Body of pancreas (tissue), 4 donors: ENCODE measurements at regions not wholly inside any gene's neighbourhood (a gene's known extent, or its start where the extent isn't known, plus 50 kb on each side); places are given as distances from the start of the nearest gene placed in this dataset.

Source experiments
- ATAC-seq: fragments of 150-250 bp; one replicate; pipeline ENCODE4 v1.9.1; 2016
- DNase-seq, 4 donors: peaks; one replicate each; pipeline ENCODE4 v3.0.0-alpha.2; 2019
- H3K27ac ChIP-seq, 4 donors: fragments of 200-600 bp; sonication (generic); 1 replicate in 3 of 4; 2 replicates in 1 of 4; pipeline versions ENCODE4 v1.5.1 to v1.6.1; 2016 to 2019; ENCODE audit warnings: mild to moderate bottlenecking in 1 of 4, mixed read lengths in 1 of 4, moderate library complexity in 1 of 4
- H3K27me3 ChIP-seq, 2 donors: fragments of 200-600 bp; sonication (generic); one replicate each; pipeline ENCODE4 v1.6.0; 2016; ENCODE audit warnings: mild to moderate bottlenecking in 1 of 2
- H3K36me3 ChIP-seq, 2 donors: fragments of 200-600 bp; sonication (generic); replicated peaks in 1 of 2; 2 replicates each; pipeline ENCODE4 v1.5.1; 2016; ENCODE audit warnings: low read depth in 2 of 2; ENCODE audit not compliant: insufficient read depth in 1 of 2
- H3K4me1 ChIP-seq: fragments of 200-600 bp; sonication (generic); one replicate; pipeline ENCODE4 v1.6.0; 2016
- H3K4me3 ChIP-seq, 2 donors: fragments of 200-600 bp; sonication (generic); 1 replicate in 1 of 2; 2 replicates in 1 of 2; pipeline ENCODE4 v1.5.1; 2016 to 2019
- H3K9me3 ChIP-seq, 3 donors: fragments of 200-600 bp; sonication (generic); 1 replicate in 2 of 3; 2 replicates in 1 of 3; pipeline ENCODE4 v1.5.1; 2016
- CTCF ChIP-seq, 7 experiments: fragments of 450-650 bp in 4 of 7; fragments of 200-600 bp in 3 of 7; sonication (generic) in 3 of 7; IDR thresholded peaks; one replicate each; pipeline ENCODE4 v1.5.1; 2016 to 2019; ENCODE audit warnings: antibody characterized with exemption in 7 of 7
- POLR2A ChIP-seq, 3 donors: fragments of 450-650 bp; IDR thresholded peaks; one replicate each; pipeline ENCODE4 v1.6.1; 2016; ENCODE audit warnings: antibody characterized with exemption in 3 of 3, mild to moderate bottlenecking in 2 of 3
- WGBS, 2 donors: methylation state at CpG; one replicate each; pipeline ENCODE4 v1.1.5; 2017; 5-methylcytosine and 5-hydroxymethylcytosine counted together
- intact Hi-C: fragments of 100-400 bp; cut with DNase I; formaldehyde crosslinking; loops from one replicate; pipeline ENCODE4 v1.15.1; 2023

GRCh38 chr1:30035522-30036228 lies 687.7 kb downstream of the MATN1 start:
- no peaks in the 10 kb centered on the region for H3K27me3 ChIP-seq
- H3K27ac ChIP-seq, result no peak overlapping the region
- H3K9me3 ChIP-seq, result no peaks in the 10 kb centered on the region
- H3K36me3 ChIP-seq, result no peaks in the 10 kb centered on the region
- intact Hi-C loops, result no loop called here
- WGBS, 2 donors, result 49 to 50% methylated on average over 4 to 8 of the region's 8 CpGs
- H3K4me1 ChIP-seq, result no peaks in the 10 kb centered on the region
- no peak overlapping the region for H3K4me3 ChIP-seq
- ATAC-seq, result no peak
- no peak for TF ChIP-seq POLR2A (IDR thresholded peaks at IDR 0.05)
- no peak for TF ChIP-seq CTCF (IDR thresholded peaks at IDR 0.05)
- no peak for DNase-seq

GRCh38 chr1:30034627-30035521 lies 688.5 kb downstream of the MATN1 start:
- Histone ChIP-seq H3K27me3 (no peaks in the 10 kb centered on the region), H3K9me3 (no peaks in the 10 kb centered on the region), H3K4me3 (no peak overlapping the region), H3K27ac (no peak overlapping the region), H3K4me1 (no peaks in the 10 kb centered on the region), H3K36me3 (no peaks in the 10 kb centered on the region)
- no peak for ATAC-seq
- 39 to 45% methylated on average over 14 to 23 of the region's 24 CpGs for WGBS, 2 donors
- TF ChIP-seq POLR2A (IDR thresholded peaks at IDR 0.05) (no peak), CTCF (IDR thresholded peaks at IDR 0.05) (no peak)
- intact Hi-C loops, result no loop called here
- DNase-seq, result no peak

GRCh38 chr1:30034105-30034626 lies 689.2 kb downstream of the MATN1 start:
- Histone ChIP-seq H3K36me3 (no peaks in the 10 kb centered on the region), H3K4me1 (no peaks in the 10 kb centered on the region), H3K4me3 (no peak overlapping the region), H3K27me3 (no peaks in the 10 kb centered on the region), H3K9me3 (no peaks in the 10 kb centered on the region), H3K27ac (no peak overlapping the region)
- DNase-seq (no peak), ATAC-seq (no peak)
- TF ChIP-seq CTCF (IDR thresholded peaks at IDR 0.05) (no peak), POLR2A (IDR thresholded peaks at IDR 0.05) (no peak)
- intact Hi-C loops, result no loop called here
- WGBS, 2 donors, result 64 to 66% methylated on average over 6 to 11 of the region's 11 CpGs

- ATAC-seq (no peak), DNase-seq (no peak)
- no peaks in the 10 kb centered on the region for H3K4me1 ChIP-seq
- no peak overlapping the region for H3K27ac ChIP-seq
- no peak for TF ChIP-seq POLR2A (IDR thresholded peaks at IDR 0.05)
- TF ChIP-seq CTCF (IDR thresholded peaks at IDR 0.05), result no peak
- H3K9me3 ChIP-seq, result no peaks in the 10 kb centered on the region
- H3K27me3 ChIP-seq, result no peaks in the 10 kb centered on the region
- H3K4me3 ChIP-seq, result no peak overlapping the region
- H3K36me3 ChIP-seq, result no peaks in the 10 kb centered on the region
- 68 to 75% methylated on average over 7 to 8 of the region's 8 CpGs for WGBS, 2 donors
- intact Hi-C loops, result no loop called here
These were observed 689.9 kb downstream of the MATN1 start for GRCh38 chr1:30033256-30034104.
